Testis (tissue), 2 donors: ENCODE measurements at regions not wholly inside any gene's neighbourhood (a gene's known extent, or its start where the extent isn't known, plus 50 kb on each side); places are given as distances from the start of the nearest gene placed in this dataset.

ENCODE experiments used
- DNase-seq: peaks from one replicate; pipeline ENCODE4 v3.0.0-alpha.2; 2019
- H3K27ac ChIP-seq, 2 donors: fragments of 200-600 bp; sonication (generic); one replicate each; pipeline ENCODE4 v1.5.1; 2019
- H3K27me3 ChIP-seq: fragments of 200-600 bp; sonication (generic); one replicate; pipeline ENCODE4 v1.5.1; 2019
- H3K36me3 ChIP-seq: fragments of 200-600 bp; sonication (generic); one replicate; pipeline ENCODE4 v1.5.1; 2017; ENCODE audit warnings: low read depth; ENCODE audit errors: missing control alignments
- H3K4me1 ChIP-seq: fragments of 200-600 bp; sonication (generic); one replicate; pipeline ENCODE4 v1.5.1; 2019
- H3K4me3 ChIP-seq, 2 donors: fragments of 200-600 bp; sonication (generic); one replicate each; pipeline ENCODE4 v1.5.1; 2017 to 2019
- H3K9me3 ChIP-seq: fragments of 200-600 bp; sonication (generic); one replicate; pipeline ENCODE4 v1.5.1; 2017
- POLR2A ChIP-seq: fragments of 450-650 bp; IDR thresholded peaks from one replicate; pipeline ENCODE4 v1.6.1; 2017; ENCODE audit warnings: antibody characterized with exemption, mild to moderate bottlenecking, moderate library complexity
- WGBS, 2 donors: methylation state at CpG; one replicate each; pipeline ENCODE4 v1.1.5; 2018; 5-methylcytosine and 5-hydroxymethylcytosine counted together
- intact Hi-C: fragments of 100-400 bp; cut with DNase I; formaldehyde crosslinking; loops from one replicate; pipeline ENCODE4 v1.15.1; 2023; ENCODE audit warnings: low total_unique reads
- TF ChIP-seq, protein P1 (sequence below), 3 experiments: fragments of 450-650 bp in 2 of 3; fragments of 200-600 bp in 1 of 3; sonication (generic) in 1 of 3; IDR thresholded peaks; one replicate each; pipeline ENCODE4 v1.5.1; 2016 to 2019; ENCODE audit warnings: antibody characterized with exemption in 3 of 3, mild to moderate bottlenecking in 2 of 3, moderate library complexity in 1 of 3

DNA sequence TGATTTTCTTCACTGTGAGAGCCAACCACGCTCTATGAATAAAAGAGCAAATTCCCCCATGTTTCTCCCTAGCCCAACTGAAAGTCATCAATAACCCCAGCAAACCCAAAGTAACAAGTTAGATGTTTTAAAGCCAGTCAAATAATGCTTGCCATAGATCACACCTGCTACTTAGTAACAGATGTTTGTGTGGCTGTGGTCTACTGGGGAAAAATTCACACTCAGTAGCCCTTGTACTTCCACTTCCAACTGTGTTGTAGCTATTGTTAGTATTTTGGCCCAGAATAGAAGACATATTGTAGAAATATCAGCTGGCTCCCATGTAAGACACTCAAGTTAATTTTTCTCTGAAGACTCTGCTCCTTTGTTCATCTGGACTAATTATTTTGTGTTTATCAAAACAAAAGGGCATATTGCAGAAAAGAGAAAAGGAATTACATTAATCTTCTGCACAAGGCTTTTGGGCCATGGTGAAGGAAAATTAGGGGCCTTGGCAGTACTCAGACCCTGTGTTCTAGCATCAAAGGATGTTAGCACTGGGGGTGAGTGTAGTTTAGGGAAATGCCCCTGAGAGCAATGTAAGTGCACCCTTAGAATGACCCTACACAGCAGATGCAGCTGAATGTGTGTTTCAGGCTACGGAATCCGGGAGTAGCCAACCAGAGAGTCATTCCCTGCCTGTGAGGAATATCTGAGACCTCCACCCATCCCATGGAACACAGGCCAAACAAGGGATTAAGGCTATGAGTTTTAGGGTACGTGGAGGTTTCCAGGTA, 521.9 kb downstream of the EPHA4 start:
- Histone ChIP-seq H3K36me3 (no peaks in the 10 kb centered on the region), H3K27ac (no peak overlapping the region), H3K9me3 (no peaks in the 10 kb centered on the region), H3K27me3 (no peaks in the 10 kb centered on the region), H3K4me3 (no peak overlapping the region), H3K4me1 (no peaks in the 10 kb centered on the region)
- TF ChIP-seq, protein P1, sequence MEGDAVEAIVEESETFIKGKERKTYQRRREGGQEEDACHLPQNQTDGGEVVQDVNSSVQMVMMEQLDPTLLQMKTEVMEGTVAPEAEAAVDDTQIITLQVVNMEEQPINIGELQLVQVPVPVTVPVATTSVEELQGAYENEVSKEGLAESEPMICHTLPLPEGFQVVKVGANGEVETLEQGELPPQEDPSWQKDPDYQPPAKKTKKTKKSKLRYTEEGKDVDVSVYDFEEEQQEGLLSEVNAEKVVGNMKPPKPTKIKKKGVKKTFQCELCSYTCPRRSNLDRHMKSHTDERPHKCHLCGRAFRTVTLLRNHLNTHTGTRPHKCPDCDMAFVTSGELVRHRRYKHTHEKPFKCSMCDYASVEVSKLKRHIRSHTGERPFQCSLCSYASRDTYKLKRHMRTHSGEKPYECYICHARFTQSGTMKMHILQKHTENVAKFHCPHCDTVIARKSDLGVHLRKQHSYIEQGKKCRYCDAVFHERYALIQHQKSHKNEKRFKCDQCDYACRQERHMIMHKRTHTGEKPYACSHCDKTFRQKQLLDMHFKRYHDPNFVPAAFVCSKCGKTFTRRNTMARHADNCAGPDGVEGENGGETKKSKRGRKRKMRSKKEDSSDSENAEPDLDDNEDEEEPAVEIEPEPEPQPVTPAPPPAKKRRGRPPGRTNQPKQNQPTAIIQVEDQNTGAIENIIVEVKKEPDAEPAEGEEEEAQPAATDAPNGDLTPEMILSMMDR (IDR thresholded peaks at IDR 0.05) = no peak
- no peak for TF ChIP-seq POLR2A
- intact Hi-C loops = no loop called here
- WGBS, 2 donors = 73 to 75% methylated on average over 4 of the region's 4 CpGs
- no peak for DNase-seq

DNA sequence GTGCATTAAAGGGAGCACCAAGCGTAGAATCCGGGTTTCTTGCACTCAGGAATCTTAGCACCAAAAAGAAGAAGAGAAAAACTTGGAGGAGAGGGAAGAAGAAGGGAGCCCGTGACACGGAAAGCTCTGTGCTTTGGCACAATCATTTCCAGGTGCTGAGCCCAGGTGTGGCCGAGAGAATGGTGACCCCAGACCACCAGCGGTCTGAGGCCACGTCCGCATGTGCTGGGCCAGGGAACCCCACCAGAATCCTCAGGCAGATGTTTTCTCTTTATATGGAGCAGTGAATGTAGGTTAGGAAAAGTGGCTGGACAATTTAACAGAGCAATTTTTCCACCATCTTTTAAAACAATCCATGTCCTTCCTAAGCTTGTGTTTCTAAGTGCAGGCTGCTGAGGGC, 520.9 kb downstream of the EPHA4 start:
- DNase-seq = no peak
- TF ChIP-seq POLR2A = no peak
- TF ChIP-seq, protein P1 (IDR thresholded peaks at IDR 0.05) = no peak
- Histone ChIP-seq H3K4me1 (no peaks in the 10 kb centered on the region), H3K27ac (no peak overlapping the region), H3K27me3 (no peaks in the 10 kb centered on the region), H3K9me3 (no peaks in the 10 kb centered on the region), H3K4me3 (no peak overlapping the region), H3K36me3 (no peaks in the 10 kb centered on the region)
- 95 to 96% methylated on average over 8 of the region's 8 CpGs for WGBS, 2 donors
- intact Hi-C loops = no loop called here

DNA sequence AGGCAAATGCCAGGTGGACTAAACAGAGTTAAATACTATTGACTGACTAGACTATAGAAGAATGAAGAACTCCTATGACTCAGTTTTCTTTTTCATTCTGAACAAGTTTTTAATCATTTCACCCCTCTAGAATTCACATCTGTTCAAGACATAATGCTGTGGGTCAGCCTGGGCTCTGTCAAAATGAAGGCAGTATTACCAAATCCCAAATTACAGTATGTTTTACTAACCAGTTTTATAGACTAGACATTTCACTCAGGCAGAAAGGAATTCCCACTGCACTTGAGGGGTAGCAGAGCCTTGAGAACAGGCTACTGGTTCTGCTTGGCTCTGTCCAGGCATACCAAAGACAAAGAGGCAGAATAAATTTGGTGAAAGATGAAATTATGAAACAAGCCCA, 511.7 kb downstream of the EPHA4 start:
- Histone ChIP-seq H3K27me3 (no peaks in the 10 kb centered on the region), H3K36me3 (no peaks in the 10 kb centered on the region), H3K27ac (no peak overlapping the region), H3K4me1 (no peaks in the 10 kb centered on the region), H3K4me3 (no peak overlapping the region), H3K9me3 (no peaks in the 10 kb centered on the region)
- no peak for DNase-seq
- intact Hi-C loops = no loop called here
- TF ChIP-seq POLR2A = no peak
- TF ChIP-seq, protein P1 (IDR thresholded peaks at IDR 0.05) = no peak

DNA sequence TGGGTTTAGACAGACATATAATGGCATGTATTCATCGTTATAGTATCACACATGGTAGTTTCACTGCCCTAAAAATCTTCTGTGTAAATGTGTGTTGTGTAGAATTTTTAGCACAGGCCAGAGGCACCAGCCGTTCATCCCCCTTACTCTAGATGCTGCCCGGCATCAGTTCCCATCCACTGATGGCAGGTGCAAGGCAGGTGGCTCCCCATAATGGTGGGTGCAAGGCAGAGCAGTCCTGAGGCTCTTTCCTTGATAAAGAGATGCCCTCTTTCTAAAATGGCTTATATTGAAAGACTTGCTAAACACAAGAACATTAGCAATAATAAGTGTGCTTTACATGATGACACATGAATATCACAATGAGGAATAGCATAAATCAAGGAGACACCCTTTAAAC, 508.5 kb downstream of the EPHA4 start:
- H3K9me3 ChIP-seq = no peaks in the 10 kb centered on the region
- intact Hi-C loops = no loop called here
- no peaks in the 10 kb centered on the region for H3K27me3 ChIP-seq
- no peaks in the 10 kb centered on the region for H3K36me3 ChIP-seq
- no peak overlapping the region for H3K4me3 ChIP-seq
- 84 to 94% methylated on average over 3 of the region's 3 CpGs for WGBS, 2 donors
- no peak for DNase-seq
- no peak overlapping the region for H3K27ac ChIP-seq
- no peaks in the 10 kb centered on the region for H3K4me1 ChIP-seq
- TF ChIP-seq, protein P1 (IDR thresholded peaks at IDR 0.05) = no peak
- no peak for TF ChIP-seq POLR2A
